Mesodermal cell (in vitro differentiated cells): ENCODE measurements at regions not wholly inside any gene's neighbourhood (a gene's known extent, or its start where the extent isn't known, plus 50 kb on each side); places are given as distances from the start of the nearest gene placed in this dataset.

Experiments
- H3K27ac ChIP-seq: 2 replicates; pipeline ENCODE4 v1.7.0; 2013; ENCODE audit warnings: mild to moderate bottlenecking, low read depth, low read length, moderate library complexity; ENCODE audit not compliant: severe bottlenecking
- H3K36me3 ChIP-seq: 2 replicates; pipeline ENCODE4 v1.7.1; 2013; ENCODE audit warnings: mild to moderate bottlenecking, low read length, moderate library complexity; ENCODE audit not compliant: control insufficient read depth, insufficient read depth
- H3K4me1 ChIP-seq: one replicate; pipeline ENCODE4 v1.7.1; 2013; ENCODE audit warnings: mild to moderate bottlenecking, low read length; ENCODE audit not compliant: insufficient read depth, control insufficient read depth, poor library complexity, severe bottlenecking
- H3K4me3 ChIP-seq: 2 replicates; pipeline ENCODE4 v1.7.0; 2013; ENCODE audit warnings: low read length, control low read depth, mild to moderate bottlenecking; ENCODE audit not compliant: insufficient read depth, poor library complexity, severe bottlenecking; ENCODE audit errors: extremely low read depth
- H3K9me3 ChIP-seq: 2 replicates; pipeline ENCODE4 v1.7.1; 2013; ENCODE audit warnings: mild to moderate bottlenecking, low read length, moderate library complexity; ENCODE audit not compliant: control insufficient read depth
- WGBS, 2 experiments: methylation state at CpG; one replicate each; pipeline ENCODE4 v1.1.5; 2013; ENCODE audit warnings: missing lambda C conversion rate in 2 of 2; ENCODE audit not compliant: insufficient coverage in 2 of 2; 5-methylcytosine and 5-hydroxymethylcytosine counted together

DNA sequence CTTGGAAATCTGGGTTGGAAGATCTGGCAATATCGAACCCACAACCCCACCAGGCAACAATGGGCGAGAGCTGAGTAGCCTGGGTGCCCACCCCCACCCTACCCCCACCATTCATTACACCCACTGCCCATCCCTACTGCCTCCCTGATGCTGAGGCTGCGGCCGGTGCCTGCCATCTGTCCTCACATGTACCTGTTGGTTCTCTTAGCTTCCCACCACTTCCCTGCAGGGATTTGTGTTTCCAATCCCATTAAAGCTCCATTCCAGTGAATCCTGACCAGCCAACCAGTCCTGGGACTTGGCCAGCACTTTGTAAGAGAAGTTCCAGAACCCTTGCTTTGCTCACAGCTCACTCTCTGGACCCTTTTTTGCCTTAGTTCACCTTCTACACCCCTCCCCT, 163.0 kb upstream of the SH3BP4 start:
- Histone ChIP-seq H3K27ac (no peak overlapping the region), H3K9me3 (peaks cover 2% of the 10 kb centered on the region), H3K4me3 (no peak overlapping the region), H3K4me1 (no peaks in the 10 kb centered on the region), H3K36me3 (no peaks in the 10 kb centered on the region)
- WGBS, 2 experiments, result 76 to 92% methylated on average over 2 to 3 of the region's 4 CpGs

DNA sequence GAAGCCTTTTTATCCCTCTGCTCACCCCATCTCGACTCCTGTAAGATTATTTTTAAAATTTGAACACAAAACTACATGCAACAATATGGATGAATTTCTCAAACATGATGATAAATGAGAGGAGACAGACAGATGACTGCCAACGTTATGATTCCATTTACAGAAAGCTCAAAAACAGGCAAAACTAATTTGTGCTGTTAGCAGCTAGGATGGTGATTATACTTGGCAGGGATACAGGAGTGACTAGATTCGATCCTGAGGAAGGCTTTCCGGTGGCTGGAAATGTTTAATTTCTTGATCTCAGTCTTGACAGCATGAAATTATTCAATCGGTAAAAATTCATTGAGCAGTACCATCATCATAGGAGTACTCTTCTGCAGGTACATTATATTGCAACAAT, 163.4 kb upstream of the SH3BP4 start:
- WGBS, 2 experiments, result 89 to 93% methylated on average over 3 to 4 of the region's 5 CpGs
- Histone ChIP-seq H3K27ac (no peak overlapping the region), H3K36me3 (no peaks in the 10 kb centered on the region)

DNA sequence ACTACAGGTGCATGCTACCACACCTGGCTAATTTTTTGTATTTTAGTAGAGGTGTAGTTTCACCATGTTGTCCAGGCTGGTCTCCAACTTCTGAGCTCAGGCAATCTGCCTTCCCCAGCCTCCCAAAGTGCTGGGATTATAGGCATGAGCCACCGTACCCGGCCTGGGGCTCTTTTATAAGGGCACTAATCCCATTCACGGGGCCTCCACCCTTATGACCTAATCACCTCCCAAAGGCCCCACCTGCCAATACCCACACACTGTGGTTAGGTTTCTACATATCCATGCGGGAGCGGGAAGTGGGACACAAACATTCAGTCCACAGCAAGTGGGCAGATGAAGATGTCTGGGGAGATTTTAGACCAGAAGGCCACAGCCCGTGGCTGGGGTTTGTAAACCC, 164.7 kb upstream of the SH3BP4 start:
- WGBS, 2 experiments, result 76 to 96% methylated on average over 4 to 5 of the region's 6 CpGs
- no peaks in the 10 kb centered on the region for H3K36me3 ChIP-seq
- no peak overlapping the region for H3K27ac ChIP-seq
- H3K9me3 ChIP-seq, result peaks cover 17% of the 10 kb centered on the region
- H3K4me3 ChIP-seq, result no peak overlapping the region
- H3K4me1 ChIP-seq, result no peaks in the 10 kb centered on the region

More for the DNA sequence above, 163.4 kb upstream of the SH3BP4 start:
- Histone ChIP-seq H3K9me3 (peaks cover 6% of the 10 kb centered on the region), H3K4me1 (no peaks in the 10 kb centered on the region), H3K4me3 (no peak overlapping the region)

DNA sequence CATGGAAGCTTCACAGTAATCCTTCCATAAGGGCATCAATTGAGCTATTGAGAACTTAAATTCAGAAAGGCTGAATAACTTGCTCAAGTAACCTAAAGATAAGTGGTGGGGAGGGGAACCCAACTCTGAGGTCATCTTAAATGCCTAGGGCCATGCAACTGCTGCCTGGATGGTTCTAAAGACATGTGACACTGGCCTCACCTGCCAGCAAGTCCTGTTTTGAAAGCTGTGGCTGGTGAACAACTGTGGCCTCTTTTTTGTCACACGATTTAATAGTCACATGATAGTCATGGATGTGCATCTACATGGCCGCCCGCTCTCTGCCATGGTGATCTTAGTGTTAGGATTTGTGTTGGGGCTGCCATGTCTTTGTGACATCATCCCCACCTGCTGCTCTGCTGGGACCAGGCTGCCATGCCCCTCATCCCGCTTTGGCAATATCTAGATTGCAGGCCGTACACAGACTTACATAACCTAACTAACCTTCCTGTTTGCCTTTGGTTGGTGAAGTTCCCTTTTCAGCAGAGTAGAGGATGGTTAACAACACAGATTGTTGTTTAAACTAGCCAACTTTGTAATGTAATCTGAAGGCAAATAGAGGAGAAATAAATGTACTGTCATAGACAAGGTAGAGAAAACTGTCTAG, 177.9 kb upstream of the SH3BP4 start:
- H3K36me3 ChIP-seq, result no peaks in the 10 kb centered on the region
- no peaks in the 10 kb centered on the region for H3K9me3 ChIP-seq
- no peak overlapping the region for H3K27ac ChIP-seq
- H3K4me3 ChIP-seq, result no peak overlapping the region
- 80 to 87% methylated on average over 3 of the region's 5 CpGs for WGBS, 2 experiments
- H3K4me1 ChIP-seq, result peaks cover 21% of the 10 kb centered on the region

DNA sequence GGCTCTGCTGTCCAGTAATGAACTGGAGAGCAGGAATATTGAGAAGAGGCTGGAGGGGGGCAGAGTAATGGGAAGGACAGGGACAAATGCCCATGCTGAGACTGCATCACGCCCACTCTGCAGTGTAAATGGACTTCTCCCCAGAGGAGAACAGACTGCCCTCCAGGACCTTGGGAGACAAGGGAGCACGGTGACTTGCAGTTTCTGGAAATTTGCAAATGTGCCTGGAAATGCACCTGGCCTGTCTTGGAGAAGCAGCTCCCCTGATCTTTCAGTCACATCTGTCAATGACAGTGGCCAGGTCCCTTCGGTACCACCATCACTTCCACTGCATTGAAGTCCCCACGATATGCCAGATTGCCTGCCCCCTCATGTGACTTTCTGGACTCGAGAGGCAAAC, 178.7 kb upstream of the SH3BP4 start:
- no peaks in the 10 kb centered on the region for H3K36me3 ChIP-seq
- WGBS, 2 experiments, result 88 to 91% methylated on average over 2 to 3 of the region's 5 CpGs
- H3K9me3 ChIP-seq, result no peaks in the 10 kb centered on the region
- peaks cover 21% of the 10 kb centered on the region for H3K4me1 ChIP-seq
- no peak overlapping the region for H3K4me3 ChIP-seq
- H3K27ac ChIP-seq, result no peak overlapping the region

DNA sequence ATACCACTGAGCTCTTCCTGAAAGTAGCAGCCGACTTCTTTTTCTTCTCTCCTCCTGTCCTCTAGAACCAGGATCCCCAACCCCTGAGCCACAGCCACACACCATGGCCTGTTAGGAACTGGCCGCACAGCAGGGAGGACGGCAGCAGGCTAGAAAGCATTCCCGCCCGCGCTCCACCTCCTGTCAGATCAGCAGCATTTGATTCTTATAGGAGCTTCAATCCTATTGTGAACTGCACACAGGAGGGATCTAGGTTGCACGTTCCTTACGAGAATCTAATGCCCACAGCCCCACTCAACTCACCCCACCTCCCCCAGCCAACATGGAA, 179.1 kb upstream of the SH3BP4 start:
- WGBS, 2 experiments, result 77 to 81% methylated on average over 6 to 8 of the region's 8 CpGs
- Histone ChIP-seq H3K4me3 (no peak overlapping the region), H3K27ac (no peak overlapping the region), H3K36me3 (no peaks in the 10 kb centered on the region), H3K9me3 (no peaks in the 10 kb centered on the region), H3K4me1 (peaks cover 21% of the 10 kb centered on the region)

DNA sequence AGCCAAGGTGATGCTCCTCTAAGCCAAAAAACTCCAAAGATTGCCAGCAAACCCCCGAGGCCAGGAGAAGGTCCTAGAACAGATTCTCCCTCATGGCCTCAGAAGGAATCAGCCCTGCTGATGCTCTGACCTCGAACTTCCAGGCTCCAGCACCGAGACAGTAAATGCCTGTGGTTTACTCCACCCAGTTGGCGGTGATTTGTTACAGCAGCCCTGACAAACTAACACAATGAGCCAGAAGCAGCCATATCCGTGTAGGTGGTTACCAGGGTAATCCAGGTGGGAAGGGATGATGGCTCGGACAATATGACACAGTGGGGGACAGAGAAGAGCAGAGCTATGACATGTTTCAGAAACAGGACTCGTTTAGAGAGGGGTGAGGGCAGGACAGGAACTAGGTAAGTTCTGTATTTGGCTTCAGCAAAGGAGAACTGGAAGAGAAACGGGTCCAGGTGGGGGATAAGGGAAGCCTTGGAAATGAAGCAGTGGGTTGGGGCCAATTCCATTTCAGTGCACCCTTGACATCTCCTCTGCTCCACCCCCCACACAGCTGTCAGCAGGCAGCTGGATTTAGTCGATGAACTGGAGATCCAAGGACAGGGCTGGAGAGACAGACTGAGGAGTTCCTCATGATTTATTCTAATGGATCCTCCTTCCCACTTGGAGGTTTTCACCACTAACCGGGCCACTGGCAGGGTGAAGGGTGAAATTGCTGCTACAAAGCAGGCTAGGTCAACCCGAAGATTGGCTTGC, 179.7 kb upstream of the SH3BP4 start:
- Histone ChIP-seq H3K36me3 (no peaks in the 10 kb centered on the region), H3K4me1 (peaks cover 21% of the 10 kb centered on the region), H3K9me3 (no peaks in the 10 kb centered on the region), H3K4me3 (no peak overlapping the region), H3K27ac (no peak overlapping the region)
- WGBS, 2 experiments, result 81 to 86% methylated on average over 9 to 10 of the region's 11 CpGs

DNA sequence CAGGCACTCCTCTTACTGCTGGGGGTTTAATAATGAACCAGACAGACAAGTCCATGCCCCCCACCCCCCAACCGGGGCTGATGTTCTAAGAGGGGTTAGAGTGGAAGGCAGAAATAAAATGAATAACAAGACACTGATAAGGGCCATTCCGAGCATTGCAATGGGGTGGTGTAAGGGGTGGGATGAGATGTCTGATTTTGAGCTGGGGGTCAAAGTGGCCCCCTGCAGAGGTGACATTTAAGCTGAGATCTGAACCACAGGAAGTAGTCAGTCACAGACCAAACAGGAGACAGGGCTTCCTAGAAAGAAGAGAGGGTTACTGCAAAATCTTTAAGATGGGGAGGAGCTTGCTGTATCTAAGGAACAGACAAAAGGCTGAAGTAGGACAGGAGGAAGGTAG, 180.6 kb upstream of the SH3BP4 start:
- Histone ChIP-seq H3K4me3 (no peak overlapping the region), H3K9me3 (no peaks in the 10 kb centered on the region), H3K36me3 (no peaks in the 10 kb centered on the region), H3K27ac (no peak overlapping the region), H3K4me1 (peaks cover 21% of the 10 kb centered on the region)
- 33 to 67% methylated on average over 1 of the region's 2 CpGs for WGBS, 2 experiments

DNA sequence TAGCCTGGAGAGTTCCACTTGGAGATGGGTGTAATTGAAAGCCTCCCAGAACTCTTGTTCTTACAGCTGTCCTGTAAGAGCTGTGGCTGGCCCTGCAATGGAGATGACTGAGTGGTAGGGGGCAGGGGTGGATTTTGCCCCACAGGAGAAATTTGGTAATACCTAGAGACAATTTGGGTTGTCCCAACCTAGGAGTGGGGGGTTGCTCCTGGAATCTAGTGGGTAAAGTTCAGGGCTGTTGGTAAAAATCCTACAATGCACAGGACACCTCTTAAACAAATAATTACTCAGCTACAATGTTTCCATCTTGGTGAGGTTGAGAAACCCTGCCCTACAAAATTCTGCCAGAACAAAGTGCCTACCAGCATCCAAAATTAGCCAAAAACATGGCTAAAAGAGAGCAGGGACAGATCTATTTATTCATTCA, 181.1 kb upstream of the SH3BP4 start:
- Histone ChIP-seq H3K36me3 (no peaks in the 10 kb centered on the region), H3K9me3 (no peaks in the 10 kb centered on the region), H3K4me1 (peaks cover 21% of the 10 kb centered on the region), H3K27ac (no peak overlapping the region), H3K4me3 (no peak overlapping the region)

DNA sequence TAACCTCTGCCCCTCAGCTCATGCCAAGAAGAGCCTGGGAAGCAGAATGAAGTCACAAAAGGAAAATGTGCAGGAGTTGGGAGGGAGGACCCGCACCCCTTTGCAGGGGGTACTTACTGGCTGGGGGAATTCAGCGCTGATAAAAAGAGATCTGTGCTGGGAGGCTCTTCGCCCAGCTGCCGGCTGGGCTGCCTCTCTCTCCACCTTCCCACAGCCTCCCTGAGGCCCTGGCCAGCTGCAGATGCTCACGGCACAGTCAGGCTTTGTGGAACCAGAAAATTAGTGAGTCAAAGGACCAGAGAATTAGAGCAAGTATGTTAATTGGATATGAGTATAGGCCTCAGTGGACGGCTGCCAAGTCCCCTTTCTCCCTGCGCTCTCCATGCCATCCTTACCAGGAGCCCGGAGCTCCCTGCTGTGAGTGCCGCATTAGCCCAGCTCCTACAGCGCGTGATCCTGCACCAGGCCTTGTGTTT, 181.7 kb upstream of the SH3BP4 start:
- 75 to 77% methylated on average over 6 to 10 of the region's 11 CpGs for WGBS, 2 experiments
- no peak overlapping the region for H3K4me3 ChIP-seq
- no peaks in the 10 kb centered on the region for H3K9me3 ChIP-seq
- no peak overlapping the region for H3K27ac ChIP-seq
- no peaks in the 10 kb centered on the region for H3K36me3 ChIP-seq
- peaks cover 21% of the 10 kb centered on the region for H3K4me1 ChIP-seq

DNA sequence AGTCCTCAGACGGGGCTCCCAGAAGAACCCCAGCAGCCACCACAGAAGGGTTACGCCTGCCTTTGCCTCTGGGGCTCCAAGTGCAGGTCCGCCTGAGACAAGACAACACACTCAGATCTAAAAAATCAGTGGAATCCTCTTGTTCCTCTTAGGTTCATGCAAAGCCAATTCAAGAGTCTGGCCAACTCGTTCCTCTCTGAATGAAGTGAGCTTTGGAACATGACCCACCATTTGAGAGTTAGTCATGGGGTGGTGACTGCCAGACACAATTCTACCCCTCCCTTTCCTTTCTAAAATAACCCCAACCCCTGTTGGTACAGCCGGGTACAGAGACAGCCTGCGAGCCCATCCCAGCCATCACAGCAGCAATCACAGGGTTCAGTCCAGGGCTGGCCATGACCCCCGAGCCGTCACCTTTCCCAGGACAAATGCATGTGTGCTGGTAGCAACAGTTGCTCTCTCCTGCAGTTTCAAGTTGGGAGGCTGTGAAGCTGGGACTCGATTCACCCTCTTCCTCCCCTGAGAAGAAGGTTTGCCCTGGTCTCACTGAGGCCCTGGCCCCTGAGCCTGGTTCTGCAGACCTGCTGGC, 183.1 kb upstream of the SH3BP4 start:
- H3K4me1 ChIP-seq, result peaks cover 21% of the 10 kb centered on the region
- H3K27ac ChIP-seq, result no peak overlapping the region
- H3K4me3 ChIP-seq, result no peak overlapping the region
- no peaks in the 10 kb centered on the region for H3K36me3 ChIP-seq
- WGBS, 2 experiments, result 91 to 94% methylated on average over 7 to 8 of the region's 9 CpGs
- no peaks in the 10 kb centered on the region for H3K9me3 ChIP-seq
